IPS DF 6.9 (cell line): ENCODE measurements at regions not wholly inside any gene's neighbourhood (a gene's known extent, or its start where the extent isn't known, plus 50 kb on each side); places are given as distances from the start of the nearest gene placed in this dataset.
"Not testable (repeated sequence)": the region's sequence is repeated elsewhere in the genome, so short reads cannot be mapped to it uniquely, and the experiment has no call there.

Source experiments
- DNase-seq: peaks from one replicate; pipeline ENCODE4 v3.0.0-alpha.2; 2013; ENCODE audit warnings: low read depth, low spot score
- H3K27ac ChIP-seq: one replicate; pipeline ENCODE4 v1.5.1; 2013; ENCODE audit warnings: low read length, control low read depth
- H3K27me3 ChIP-seq: 2 replicates; pipeline ENCODE4 v1.6.1; 2013; ENCODE audit warnings: mild to moderate bottlenecking, low read length; ENCODE audit not compliant: control insufficient read depth, insufficient read depth
- H3K36me3 ChIP-seq: 2 replicates; pipeline ENCODE4 v1.6.1; 2013; ENCODE audit warnings: low read length; ENCODE audit not compliant: control insufficient read depth, insufficient read depth
- H3K4me1 ChIP-seq: 2 replicates; pipeline ENCODE4 v1.6.1; 2013; ENCODE audit warnings: low read length; ENCODE audit not compliant: control insufficient read depth, insufficient read depth
- H3K4me3 ChIP-seq: 2 replicates; pipeline ENCODE4 v1.5.1; 2013; ENCODE audit warnings: mild to moderate bottlenecking, low read length
- H3K9me3 ChIP-seq: 2 replicates; pipeline ENCODE4 v1.6.1; 2013; ENCODE audit warnings: low read length, inconsistent platforms; ENCODE audit not compliant: control insufficient read depth, insufficient read depth
- WGBS: extraction: QIAGEN DNeasy Blood & Tissue Kit; methylation state at CpG from one replicate; pipeline ENCODE4 v1.1.7; 2013; ENCODE audit warnings: mixed read lengths, missing lambda C conversion rate; ENCODE audit not compliant: insufficient read length, insufficient coverage; 5-methylcytosine and 5-hydroxymethylcytosine counted together

- Histone ChIP-seq H3K27me3 (no peaks in the 10 kb centered on the region), H3K27ac (no peak overlapping the region), H3K4me1 (0 out of 2 replicates have a peak, but pooled peaks cover 1% of the 10 kb centered on the region), H3K36me3 (no peaks in the 10 kb centered on the region), H3K9me3 (no peaks in the 10 kb centered on the region), H3K4me3 (no peak overlapping the region)
- no CpG with 5 or more reads among the region's 1 CpG for WGBS
- DNase-seq: no peak
Observed at GRCh38 chr11:37184326-37184725, 586.3 kb upstream of the RAG2 start.

DNA sequence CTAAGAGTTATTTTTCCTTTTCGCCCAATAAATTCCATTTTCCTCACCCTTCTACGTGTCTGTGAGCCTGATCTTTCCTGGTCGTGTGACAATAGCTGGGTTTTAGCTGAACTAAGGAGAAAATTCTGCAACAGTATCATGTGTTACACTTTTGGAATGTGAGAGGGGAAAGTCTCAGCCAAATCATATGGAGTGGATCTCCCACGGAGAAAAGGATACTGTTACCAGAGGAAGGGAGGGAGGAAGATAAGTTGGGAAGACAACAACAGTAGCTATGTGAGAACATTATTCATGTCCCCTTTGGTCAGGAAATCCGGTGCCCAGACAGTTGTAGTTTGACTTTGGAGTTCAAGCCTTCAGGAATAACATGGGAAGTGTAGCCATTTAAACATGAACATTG, 584.0 kb upstream of the RAG2 start:
- Histone ChIP-seq H3K27ac (no peak overlapping the region), H3K36me3 (no peaks in the 10 kb centered on the region), H3K9me3 (no peaks in the 10 kb centered on the region), H3K27me3 (no peaks in the 10 kb centered on the region), H3K4me3 (no peak overlapping the region), H3K4me1 (0 out of 2 replicates have a peak, but pooled peaks cover 1% of the 10 kb centered on the region)
- no CpG with 5 or more reads among the region's 5 CpGs for WGBS
- DNase-seq: no peak

DNA sequence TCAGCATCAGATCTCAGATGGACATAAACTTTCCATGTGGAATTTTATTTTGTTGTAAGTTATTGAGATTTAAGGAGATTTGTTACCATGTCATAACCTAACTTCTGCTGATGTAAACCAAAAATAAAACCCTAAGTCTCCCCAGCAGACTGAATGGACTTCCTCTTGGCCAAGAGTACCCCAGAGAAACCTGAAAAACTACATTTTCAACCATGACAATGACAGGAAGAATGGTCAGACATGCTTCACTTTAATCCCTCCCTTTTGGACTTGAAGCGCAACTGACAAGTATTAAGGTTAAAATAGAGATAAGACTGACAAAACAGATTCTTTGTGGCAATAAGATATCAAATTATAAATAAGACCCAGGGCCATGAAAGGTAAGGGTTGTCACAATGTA, 579.7 kb upstream of the RAG2 start:
- Histone ChIP-seq H3K4me1 (no peaks in the 10 kb centered on the region), H3K36me3 (no peaks in the 10 kb centered on the region), H3K27ac (no peak overlapping the region), H3K27me3 (no peaks in the 10 kb centered on the region), H3K4me3 (no peak overlapping the region), H3K9me3 (no peaks in the 10 kb centered on the region)
- DNase-seq: no peak
- WGBS: no CpG with 5 or more reads among the region's 1 CpG

- Histone ChIP-seq H3K9me3 (no peaks in the 10 kb centered on the region), H3K4me3 (no peak overlapping the region), H3K27me3 (no peaks in the 10 kb centered on the region), H3K36me3 (no peaks in the 10 kb centered on the region), H3K4me1 (no peaks in the 10 kb centered on the region; the same call in 1 of the 2 replicates), H3K27ac (no peak overlapping the region)
- no peak for DNase-seq
- WGBS: no CpG with 5 or more reads among the region's 2 CpGs
Observed at GRCh38 chr11:37171451-37171850, 573.4 kb upstream of the RAG2 start.

DNA sequence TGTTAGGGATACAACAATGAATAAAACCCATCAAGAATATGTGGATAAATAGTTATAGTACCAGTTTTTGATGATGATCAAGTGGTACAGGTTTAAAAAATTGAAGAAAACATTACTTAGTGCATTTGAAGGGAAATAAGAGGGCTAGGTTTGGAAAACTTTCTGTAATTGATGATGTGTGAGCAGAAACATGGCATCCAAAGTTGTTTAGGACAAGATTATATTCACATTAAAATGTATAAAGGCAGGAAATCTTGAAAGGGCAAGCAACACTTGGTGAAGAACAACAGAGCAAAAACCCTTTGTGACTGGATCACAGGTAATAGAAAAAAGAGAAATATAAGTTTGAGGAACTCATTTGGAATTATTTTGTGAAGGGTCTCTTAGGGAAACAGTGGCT, 572.3 kb upstream of the RAG2 start:
- DNase-seq: no peak
- Histone ChIP-seq H3K4me1 (no peaks in the 10 kb centered on the region; the same call in 1 of the 2 replicates), H3K27me3 (no peaks in the 10 kb centered on the region), H3K4me3 (no peak overlapping the region), H3K36me3 (no peaks in the 10 kb centered on the region), H3K27ac (no peak overlapping the region), H3K9me3 (no peaks in the 10 kb centered on the region)

GRCh38 chr11:37145434-37145833, 547.4 kb upstream of the RAG2 start:
- not testable (repeated sequence) for H3K9me3 ChIP-seq, H3K36me3 ChIP-seq, H3K27me3 ChIP-seq, H3K27ac ChIP-seq, DNase-seq, H3K4me3 ChIP-seq, H3K4me1 ChIP-seq
- WGBS: no CpG with 5 or more reads among the region's 1 CpG

DNA sequence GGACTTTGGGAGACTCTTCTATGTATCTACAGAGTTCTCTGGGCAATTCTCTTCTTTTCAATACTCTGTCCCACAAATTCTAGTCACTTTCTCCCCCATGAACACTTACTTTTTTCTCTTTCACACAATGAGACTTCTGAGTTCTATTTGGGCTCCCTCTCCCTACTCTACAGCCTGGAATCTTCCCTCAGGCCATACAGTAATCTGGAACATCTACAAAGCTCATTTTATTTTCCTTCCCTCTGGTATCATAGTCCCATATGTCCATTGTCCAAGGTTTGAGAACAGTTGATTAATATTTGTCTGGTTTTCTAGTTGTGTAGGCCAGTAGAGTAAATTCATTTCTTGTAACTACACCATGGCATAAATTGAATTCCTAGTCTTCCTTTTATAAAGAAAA, 544.6 kb upstream of the RAG2 start:
- DNase-seq: no peak
- no peaks in the 10 kb centered on the region for H3K27me3 ChIP-seq
- no peak overlapping the region for H3K27ac ChIP-seq
- no peaks in the 10 kb centered on the region for H3K36me3 ChIP-seq
- no peaks in the 10 kb centered on the region for H3K4me1 ChIP-seq
- H3K4me3 ChIP-seq: no peak overlapping the region
- H3K9me3 ChIP-seq: no peaks in the 10 kb centered on the region

GRCh38 chr11:37141707-37142106, 543.7 kb upstream of the RAG2 start:
- H3K4me3 ChIP-seq: no peak overlapping the region
- no peaks in the 10 kb centered on the region for H3K36me3 ChIP-seq
- WGBS: no CpG with 5 or more reads among the region's 5 CpGs
- no peaks in the 10 kb centered on the region for H3K27me3 ChIP-seq
- no peak for DNase-seq
- H3K27ac ChIP-seq: no peak overlapping the region
- no peaks in the 10 kb centered on the region for H3K9me3 ChIP-seq
- no peaks in the 10 kb centered on the region for H3K4me1 ChIP-seq

DNA sequence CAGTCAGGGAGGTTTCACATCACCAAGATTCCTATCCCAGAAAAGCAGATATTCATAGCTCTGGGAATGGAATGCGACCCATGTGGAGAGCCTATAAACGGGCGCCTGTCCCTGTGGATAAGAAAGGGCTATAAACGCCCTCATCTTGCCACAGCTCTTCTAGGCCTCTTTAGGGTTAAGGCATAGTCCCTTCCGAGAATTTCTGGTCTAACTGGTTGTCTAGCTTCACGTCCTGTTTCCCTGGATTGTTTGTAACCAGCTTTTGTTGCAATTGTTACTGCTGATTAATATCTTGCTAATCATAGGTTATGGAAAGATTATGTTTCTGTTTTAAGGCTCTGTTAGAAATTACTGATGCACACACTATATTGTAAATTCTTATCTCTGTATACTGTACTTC, 537.6 kb upstream of the RAG2 start:
- not testable (repeated sequence) for DNase-seq, H3K27me3 ChIP-seq, H3K27ac ChIP-seq, H3K4me1 ChIP-seq, H3K9me3 ChIP-seq, H3K36me3 ChIP-seq, H3K4me3 ChIP-seq
- no CpG with 5 or more reads among the region's 6 CpGs for WGBS

- DNase-seq: no peak
- Histone ChIP-seq H3K4me3 (no peak overlapping the region), H3K36me3 (no peaks in the 10 kb centered on the region), H3K4me1 (no peaks in the 10 kb centered on the region), H3K27ac (no peak overlapping the region), H3K9me3 (no peaks in the 10 kb centered on the region), H3K27me3 (no peaks in the 10 kb centered on the region)
- no CpG with 5 or more reads among the region's 2 CpGs for WGBS
Observed at GRCh38 chr11:37134637-37135036, 536.6 kb upstream of the RAG2 start.

DNA sequence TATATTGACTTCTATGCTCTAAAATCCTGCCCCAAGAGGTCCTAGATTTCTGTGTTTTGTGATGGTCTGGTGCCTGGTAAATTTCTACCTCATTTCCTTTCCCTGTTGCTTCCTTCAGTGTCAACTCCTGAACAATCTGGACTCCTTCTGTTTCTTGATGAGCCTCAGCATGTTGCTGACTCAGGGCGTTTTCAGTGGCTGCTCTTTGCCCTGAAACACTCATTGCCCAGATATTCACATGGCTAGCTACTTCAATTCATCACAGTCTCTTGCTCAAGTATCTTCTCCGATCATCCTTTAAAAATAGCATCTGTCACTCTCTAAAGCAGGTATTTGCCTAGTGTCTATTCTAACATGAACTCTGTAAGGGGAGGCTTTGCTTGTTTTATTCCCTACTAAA, 526.3 kb upstream of the RAG2 start:
- no peaks in the 10 kb centered on the region for H3K36me3 ChIP-seq
- H3K27me3 ChIP-seq: no peaks in the 10 kb centered on the region
- no peaks in the 10 kb centered on the region for H3K4me1 ChIP-seq
- no peaks in the 10 kb centered on the region for H3K9me3 ChIP-seq
- DNase-seq: no peak
- H3K4me3 ChIP-seq: no peak overlapping the region
- no CpG with 5 or more reads among the region's 2 CpGs for WGBS
- no peak overlapping the region for H3K27ac ChIP-seq
